K562 (cell line): ENCODE measurements at regions not wholly inside any gene's neighbourhood (a gene's known extent, or its start where the extent isn't known, plus 50 kb on each side); places are given as distances from the start of the nearest gene placed in this dataset.

Experiments used
- ATAC-seq: fragments of 200-7000 bp; cut with Tn5 transposase; 3 replicates; pipeline ENCODE4 v1.9.1; 2020; ENCODE audit warnings: moderate library complexity
- BruUV-seq: library from RNA; stranded (reverse); fragments of 400-500 nt; replicated peaks from 2 replicates; lab custom pipeline; 2021; lab: Mats Ljungman, UMichigan
- CTCF ChIA-PET: fragments of 300-600 bp; formaldehyde crosslinking; extraction: SDS; loops from one replicate; lab custom pipeline; 2021; ENCODE audit warnings: low intra/inter-chr PET ratio; lab: Yijun Ruan, JAX
- POLR2A ChIA-PET: fragments of 300-600, 350-650 bp; sonication (Branson Sonifier 250); formaldehyde crosslinking; extraction: SDS; loops from one replicate; lab custom pipeline; 2021; ENCODE audit warnings: antibody characterized with exemption, inconsistent platforms; lab: Yijun Ruan, JAX
- DNase-seq, 4 experiments: peaks; one replicate each; pipeline versions ENCODE4 v3.0.0 to v3.0.0-alpha.2; 2011 to 2018; ENCODE audit warnings: low spot score in 3 of 4, mixed read lengths in 3 of 4; ENCODE audit errors: extremely low read depth in 1 of 4
- FAIRE-seq: peaks from 2 replicates; lab custom pipeline; 2011; peaks lifted over from hg19 to GRCh38; lab: Jason Lieb, UNC
- H2AFZ ChIP-seq: 2 replicates; pipeline ENCODE4 v1.6.0; 2011; ENCODE audit warnings: low read depth, low read length, control low read depth, inconsistent platforms
- H3K27ac ChIP-seq: fragments of 200-600 bp; 3 replicates; pipeline ENCODE4 v1.8.0; 2011; ENCODE audit warnings: low read depth, mild to moderate bottlenecking, control low read depth, inconsistent platforms, low read length, moderate library complexity, mixed read lengths; ENCODE audit errors: extremely low read depth
- H3K27me3 ChIP-seq, 2 experiments: fragments of 300-600 bp in 1 of 2; 2 replicates in 1 of 2; 3 replicates in 1 of 2; pipeline versions ENCODE4 v1.6.0 to v1.8.0; 2011; ENCODE audit warnings: inconsistent platforms in 2 of 2, low read length in 2 of 2, mild to moderate bottlenecking in 1 of 2, mixed read lengths in 1 of 2, moderate library complexity in 1 of 2; ENCODE audit not compliant: control insufficient read depth in 2 of 2, insufficient read depth in 2 of 2
- H3K36me3 ChIP-seq: fragments of 300-600 bp; 3 replicates; pipeline ENCODE4 v1.8.0; 2011; ENCODE audit warnings: mild to moderate bottlenecking, low read length, inconsistent platforms; ENCODE audit not compliant: control insufficient read depth, insufficient read depth
- H3K4me1 ChIP-seq, 2 experiments: fragments of 200-600 bp in 1 of 2; replicated peaks in 1 of 2; 2 replicates in 1 of 2; 3 replicates in 1 of 2; pipeline versions ENCODE4 v1.5.1 to v1.8.0; 2011; ENCODE audit warnings: inconsistent platforms in 2 of 2, low read length in 2 of 2, mild to moderate bottlenecking in 1 of 2, mixed read lengths in 1 of 2, moderate library complexity in 1 of 2; ENCODE audit not compliant: control insufficient read depth in 2 of 2, insufficient read depth in 2 of 2
- H3K4me2 ChIP-seq: 2 replicates; pipeline ENCODE4 v1.6.1; 2011; ENCODE audit warnings: low read length, control low read depth, inconsistent platforms, mixed read lengths; ENCODE audit not compliant: insufficient read depth
- H3K4me3 ChIP-seq: fragments of 200-600 bp; sonication (generic), shearing (Covaris generic); 2 replicates; pipeline ENCODE4 v1.5.1; 2016; ENCODE audit warnings: control low read depth, inconsistent platforms
- H3K79me2 ChIP-seq: fragments of 200-600 bp; 3 replicates; pipeline ENCODE4 v1.8.0; 2011; ENCODE audit warnings: low read length, inconsistent platforms; ENCODE audit not compliant: control insufficient read depth, insufficient read depth
- H3K9ac ChIP-seq, 2 experiments: 2 replicates each; pipeline versions ENCODE4 v1.6.0 to v1.6.1; 2011; ENCODE audit warnings: low read depth in 2 of 2, low read length in 2 of 2, control low read depth in 1 of 2, inconsistent platforms in 1 of 2, mild to moderate bottlenecking in 1 of 2, mixed read lengths in 1 of 2; ENCODE audit not compliant: insufficient read depth in 1 of 2
- H3K9me1 ChIP-seq: one replicate; pipeline ENCODE4 v1.6.0; 2011; ENCODE audit warnings: inconsistent platforms, mild to moderate bottlenecking, low read length, moderate library complexity; ENCODE audit not compliant: control insufficient read depth, insufficient read depth
- H3K9me3 ChIP-seq: replicated peaks from 2 replicates; pipeline ENCODE4 v1.5.1; 2011; ENCODE audit warnings: low read depth, low read length, inconsistent platforms; ENCODE audit not compliant: control insufficient read depth, insufficient read depth
- H4K20me1 ChIP-seq: replicated peaks from 2 replicates; pipeline ENCODE4 v1.6.1; 2011; ENCODE audit warnings: low read length, inconsistent platforms, mixed read lengths; ENCODE audit not compliant: control insufficient read depth, insufficient read depth
- CAMTA2 ChIP-seq: fragments of 250-450 bp; sonication (Bioruptor Pico); conservative IDR thresholded peaks from 2 replicates; pipeline ENCODE4 v1.5.1; 2022
- CBFA2T3 ChIP-seq: fragments of 450-650 bp; IDR thresholded peaks from 2 replicates; pipeline ENCODE4 v1.6.1; 2017
- GATAD2B ChIP-seq: fragments of 450-650 bp; IDR thresholded peaks from 2 replicates; pipeline ENCODE4 v1.6.1; 2017; ENCODE audit warnings: mild to moderate bottlenecking, borderline replicate concordance
- GTF2F1 ChIP-seq: IDR thresholded peaks from 2 replicates; pipeline ENCODE4 v1.6.1; 2011; ENCODE audit warnings: low read depth, low read length, improper control_type of control experiment
- HMGN3 ChIP-seq: IDR thresholded peaks from 2 replicates; pipeline ENCODE4 v1.6.1; 2011; ENCODE audit warnings: borderline replicate concordance, low read depth, mild to moderate bottlenecking, mixed read lengths, low read length; ENCODE audit not compliant: insufficient read length; ENCODE audit errors: extremely low read depth
- IFI16 ChIP-seq: fragments of 250-450 bp; sonication (Bioruptor Pico); IDR thresholded peaks from 2 replicates; pipeline ENCODE4 v2.1.2; 2022; ENCODE audit warnings: mild to moderate bottlenecking, inconsistent platforms
- RUNX1 ChIP-seq: sonication (generic); IDR thresholded peaks from 2 replicates; pipeline ENCODE4 v1.6.1; 2016; ENCODE audit warnings: antibody characterized with exemption, low read depth
- TCFL5 ChIP-seq: fragments of 250-450 bp; sonication (Bioruptor Pico); conservative IDR thresholded peaks from 2 replicates; pipeline ENCODE4 v1.6.1; 2021; ENCODE audit warnings: mild to moderate bottlenecking, moderate library complexity, matching md5 sums
- TRIM24 ChIP-seq, 2 experiments: fragments of 450-650 bp; IDR thresholded peaks; 2 replicates each; pipeline ENCODE4 v1.6.1; 2016
- UBTF ChIP-seq, 2 experiments: IDR thresholded peaks; 2 replicates each; pipeline ENCODE4 v1.6.1; 2012; ENCODE audit warnings: improper control_type of control experiment in 2 of 2, low read depth in 2 of 2, low read length in 2 of 2, borderline replicate concordance in 1 of 2
- ZNF140 ChIP-seq: fragments of 250-450 bp; sonication (Bioruptor Pico); IDR thresholded peaks from 2 replicates; pipeline ENCODE4 v1.8.0; 2021; ENCODE audit warnings: moderate library complexity, mild to moderate bottlenecking, inconsistent platforms
- in situ Hi-C: fragments of 300-500 bp; cut with MboI; formaldehyde crosslinking; loops from 4 replicates; pipeline ENCODE4 v1.15.0; 2018; ENCODE audit warnings: inconsistent platforms, mixed read lengths
- intact Hi-C: fragments of 100-400 bp; cut with micrococcal nuclease; formaldehyde crosslinking; loops from 2 replicates; pipeline ENCODE4 v1.14.2; 2022
- TF ChIP-seq, protein P1 (sequence below): fragments of 450-650 bp; IDR thresholded peaks from 2 replicates; pipeline ENCODE4 v1.6.1; 2016; ENCODE audit warnings: low read depth

- TF ChIP-seq RUNX1 (no peak), CAMTA2 (CRISPR knock-in tag) (no peak)
These were observed 215.4 kb upstream of the PREP start (continued) for GRCh38 chr6:105618247-105618646.

DNA sequence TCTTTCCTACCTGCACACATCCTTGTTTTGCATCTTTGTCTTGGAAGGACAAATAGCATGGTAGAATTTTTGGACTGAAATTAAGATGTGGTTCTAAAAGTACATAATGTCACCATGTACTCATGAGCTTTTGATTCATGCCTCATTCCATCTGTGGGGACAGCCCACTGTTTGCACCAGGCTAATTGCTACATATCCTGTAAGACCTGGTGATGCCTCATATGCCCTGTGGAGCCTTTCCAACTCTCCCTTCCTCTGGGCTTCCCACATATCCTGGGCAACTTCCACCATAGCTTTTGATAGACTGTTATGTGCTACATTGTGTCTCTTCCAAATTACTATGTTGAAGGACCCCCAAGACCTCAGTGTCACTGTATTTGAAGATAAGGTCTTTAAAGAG, 213.6 kb upstream of the PREP start:
- H4K20me1 ChIP-seq: no peaks in the 10 kb centered on the region
- no peak for ATAC-seq
- no peak overlapping the region for H3K4me2 ChIP-seq
- in situ Hi-C loops: no loop called here
- H3K27me3 ChIP-seq: peaks cover 4 to 6% of the 10 kb centered on the region in 2 experiments; a peak in 4 of 5 replicates
- no peaks in the 10 kb centered on the region for H3K9me3 ChIP-seq
- no peaks in the 10 kb centered on the region for H3K36me3 ChIP-seq
- POLR2A ChIA-PET: no interaction called here
- no peaks in the 10 kb centered on the region for H3K4me1 ChIP-seq
- no peaks in the 10 kb centered on the region for H3K79me2 ChIP-seq
- no peak overlapping the region for H3K9ac ChIP-seq
- no peak for FAIRE-seq
- TF ChIP-seq IFI16 (CRISPR knock-in tag) (no peak), HMGN3 (no peak), TRIM24 (IDR thresholded peaks at IDR 0.05) (no peak), UBTF (IDR thresholded peaks at IDR 0.05; ENCODE audit: borderline replicate concordance in 1 of 2, low read depth in 2 of 2, low read length in 2 of 2) (no peak), GATAD2B (no peak), TCFL5 (no peak), GTF2F1 (no peak), ZNF140 (no peak), CBFA2T3 (no peak)
- TF ChIP-seq, protein P1, sequence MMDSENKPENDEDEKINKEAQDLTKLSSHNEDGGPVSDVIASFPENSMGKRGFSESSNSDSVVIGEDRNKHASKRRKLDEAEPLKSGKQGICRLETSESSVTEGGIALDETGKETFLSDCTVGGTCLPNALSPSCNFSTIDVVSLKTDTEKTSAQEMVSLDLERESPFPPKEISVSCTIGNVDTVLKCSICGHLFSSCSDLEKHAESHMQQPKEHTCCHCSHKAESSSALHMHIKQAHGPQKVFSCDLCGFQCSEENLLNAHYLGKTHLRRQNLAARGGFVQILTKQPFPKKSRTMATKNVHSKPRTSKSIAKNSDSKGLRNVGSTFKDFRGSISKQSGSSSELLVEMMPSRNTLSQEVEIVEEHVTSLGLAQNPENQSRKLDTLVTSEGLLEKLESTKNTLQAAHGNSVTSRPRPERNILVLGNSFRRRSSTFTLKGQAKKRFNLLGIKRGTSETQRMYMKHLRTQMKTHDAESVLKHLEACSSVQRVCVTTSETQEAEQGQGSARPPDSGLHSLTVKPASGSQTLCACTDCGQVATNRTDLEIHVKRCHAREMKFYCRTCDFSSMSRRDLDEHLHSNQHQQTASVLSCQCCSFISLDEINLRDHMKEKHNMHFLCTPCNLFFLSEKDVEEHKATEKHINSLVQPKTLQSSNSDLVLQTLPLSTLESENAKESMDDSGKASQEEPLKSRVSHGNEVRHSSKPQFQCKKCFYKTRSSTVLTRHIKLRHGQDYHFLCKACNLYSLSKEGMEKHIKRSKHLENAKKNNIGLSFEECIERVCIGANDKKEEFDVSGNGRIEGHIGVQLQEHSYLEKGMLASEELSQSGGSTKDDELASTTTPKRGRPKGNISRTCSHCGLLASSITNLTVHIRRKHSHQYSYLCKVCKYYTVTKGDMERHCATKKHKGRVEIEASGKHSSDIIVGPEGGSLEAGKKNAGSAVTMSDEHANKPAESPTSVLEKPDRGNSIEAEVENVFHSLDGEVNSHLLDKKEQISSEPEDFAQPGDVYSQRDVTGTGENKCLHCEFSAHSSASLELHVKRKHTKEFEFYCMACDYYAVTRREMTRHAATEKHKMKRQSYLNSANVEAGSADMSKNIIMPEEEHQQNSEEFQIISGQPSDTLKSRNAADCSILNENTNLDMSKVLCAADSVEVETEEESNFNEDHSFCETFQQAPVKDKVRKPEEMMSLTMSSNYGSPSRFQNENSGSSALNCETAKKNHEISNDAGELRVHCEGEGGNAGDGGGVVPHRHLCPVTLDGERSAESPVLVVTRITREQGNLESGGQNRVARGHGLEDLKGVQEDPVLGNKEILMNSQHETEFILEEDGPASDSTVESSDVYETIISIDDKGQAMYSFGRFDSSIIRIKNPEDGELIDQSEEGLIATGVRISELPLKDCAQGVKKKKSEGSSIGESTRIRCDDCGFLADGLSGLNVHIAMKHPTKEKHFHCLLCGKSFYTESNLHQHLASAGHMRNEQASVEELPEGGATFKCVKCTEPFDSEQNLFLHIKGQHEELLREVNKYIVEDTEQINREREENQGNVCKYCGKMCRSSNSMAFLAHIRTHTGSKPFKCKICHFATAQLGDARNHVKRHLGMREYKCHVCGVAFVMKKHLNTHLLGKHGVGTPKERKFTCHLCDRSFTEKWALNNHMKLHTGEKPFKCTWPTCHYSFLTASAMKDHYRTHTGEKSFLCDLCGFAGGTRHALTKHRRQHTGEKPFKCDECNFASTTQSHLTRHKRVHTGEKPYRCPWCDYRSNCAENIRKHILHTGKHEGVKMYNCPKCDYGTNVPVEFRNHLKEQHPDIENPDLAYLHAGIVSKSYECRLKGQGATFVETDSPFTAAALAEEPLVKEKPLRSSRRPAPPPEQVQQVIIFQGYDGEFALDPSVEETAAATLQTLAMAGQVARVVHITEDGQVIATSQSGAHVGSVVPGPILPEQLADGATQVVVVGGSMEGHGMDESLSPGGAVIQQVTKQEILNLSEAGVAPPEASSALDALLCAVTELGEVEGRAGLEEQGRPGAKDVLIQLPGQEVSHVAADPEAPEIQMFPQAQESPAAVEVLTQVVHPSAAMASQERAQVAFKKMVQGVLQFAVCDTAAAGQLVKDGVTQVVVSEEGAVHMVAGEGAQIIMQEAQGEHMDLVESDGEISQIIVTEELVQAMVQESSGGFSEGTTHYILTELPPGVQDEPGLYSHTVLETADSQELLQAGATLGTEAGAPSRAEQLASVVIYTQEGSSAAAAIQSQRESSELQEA: no peak
- no peaks in the 10 kb centered on the region for H3K9me1 ChIP-seq
- DNase-seq: no peak
- H3K4me3 ChIP-seq: no peak overlapping the region
- no TSS peak for BruUV-seq
- H2AFZ ChIP-seq: no peak overlapping the region
- no peak overlapping the region for H3K27ac ChIP-seq
- intact Hi-C loops: no loop called here
- CTCF ChIA-PET: no interaction called here
